Lower leg skin (tissue), 3 donors: ENCODE measurements at regions not wholly inside any gene's neighbourhood (a gene's known extent, or its start where the extent isn't known, plus 50 kb on each side); places are given as distances from the start of the nearest gene placed in this dataset.

Source experiments
- CTCF ChIP-seq, 3 donors: fragments of 450-650 bp; IDR thresholded peaks; one replicate each; pipeline ENCODE4 v1.5.1; 2016; ENCODE audit warnings: antibody characterized with exemption in 3 of 3, mild to moderate bottlenecking in 3 of 3, moderate library complexity in 2 of 3
- POLR2A ChIP-seq, 2 donors: fragments of 450-650 bp; IDR thresholded peaks; one replicate each; pipeline ENCODE4 v1.6.1; 2016 to 2017; ENCODE audit warnings: antibody characterized with exemption in 2 of 2, mild to moderate bottlenecking in 1 of 2, moderate library complexity in 1 of 2

GRCh38 chr2:236464140-236464539, 105.5 kb upstream of the ACKR3 start:
- TF ChIP-seq CTCF (IDR thresholded peaks at IDR 0.05) (no peak), POLR2A (IDR thresholded peaks at IDR 0.05) (no peak)
